ENCODE measurements at regions not wholly inside any gene's neighbourhood (a gene's known extent, or its start where the extent isn't known, plus 50 kb on each side); places are given as distances from the start of the nearest gene placed in this dataset.

GRCh38 chr1:168466714-168467131 is 77.1 kb downstream of the XCL2 start:
- TF ChIP-seq CTCF (conservative IDR thresholded peaks at IDR 0.05) (no peak), EZH2 (IDR thresholded peaks at IDR 0.05; ENCODE audit: low read depth) (no peak)

Measured in PC-9 (cell line).